OCI-LY1 (cell line): ENCODE measurements at regions not wholly inside any gene's neighbourhood (a gene's known extent, or its start where the extent isn't known, plus 50 kb on each side); places are given as distances from the start of the nearest gene placed in this dataset.

ENCODE experiments used
- H2AFZ ChIP-seq: fragments of 200-600 bp; sonication (generic), shearing (Covaris generic); 2 replicates; pipeline ENCODE4 v1.6.0; 2014; ENCODE audit warnings: antibody characterized with exemption, mild to moderate bottlenecking, low read length
- H3F3A ChIP-seq: fragments of 200-600 bp; sonication (generic), shearing (Covaris generic); 2 replicates; pipeline ENCODE4 v1.6.0; 2014; ENCODE audit warnings: mild to moderate bottlenecking, antibody characterized with exemption, low read length, moderate library complexity; ENCODE audit not compliant: insufficient read depth
- H3K27ac ChIP-seq: fragments of 200-600 bp; sonication (generic); 2 replicates; pipeline ENCODE4 v1.5.1; 2014; ENCODE audit warnings: low read length, mixed run types, mild to moderate bottlenecking, low read depth; ENCODE audit not compliant: poor library complexity, severe bottlenecking
- H3K27me3 ChIP-seq: fragments of 200-600 bp; sonication (generic); 2 replicates; pipeline ENCODE4 v1.6.0; 2014; ENCODE audit warnings: antibody characterized with exemption, mild to moderate bottlenecking, low read length, moderate library complexity; ENCODE audit not compliant: insufficient read depth
- H3K36me3 ChIP-seq: fragments of 200-600 bp; sonication (generic); 2 replicates; pipeline ENCODE4 v1.6.1; 2014; ENCODE audit warnings: mild to moderate bottlenecking, antibody characterized with exemption, low read length, moderate library complexity, mixed read lengths; ENCODE audit not compliant: insufficient read depth
- H3K4me1 ChIP-seq: fragments of 200-600 bp; sonication (generic); 2 replicates; pipeline ENCODE4 v1.5.1; 2014; ENCODE audit warnings: mild to moderate bottlenecking, low read length, moderate library complexity; ENCODE audit not compliant: insufficient read depth, severe bottlenecking
- H3K4me2 ChIP-seq: fragments of 200-600 bp; sonication (generic), shearing (Covaris generic); 2 replicates; pipeline ENCODE4 v1.6.1; 2014; ENCODE audit warnings: low read length
- H3K4me3 ChIP-seq: fragments of 200-600 bp; sonication (generic); 2 replicates; pipeline ENCODE4 v1.5.1; 2014; ENCODE audit warnings: low read length, low read depth, mild to moderate bottlenecking, mixed read lengths; ENCODE audit not compliant: poor library complexity, severe bottlenecking
- H3K79me2 ChIP-seq: fragments of 200-600 bp; shearing (Covaris generic); 2 replicates; pipeline ENCODE4 v1.6.1; 2016; ENCODE audit warnings: mixed run types, low read length, mixed read lengths; ENCODE audit not compliant: insufficient read depth
- H3K9ac ChIP-seq: fragments of 200-600 bp; sonication (generic), shearing (Covaris generic); 2 replicates; pipeline ENCODE4 v1.6.1; 2014; ENCODE audit warnings: mild to moderate bottlenecking, low read length, mixed read lengths
- H3K9me2 ChIP-seq: fragments of 200-600 bp; sonication (generic), shearing (Covaris generic); 2 replicates; pipeline ENCODE4 v1.6.1; 2014; ENCODE audit warnings: low read depth, mild to moderate bottlenecking, low read length, mixed read lengths
- H3K9me3 ChIP-seq: fragments of 200-600 bp; shearing (Covaris generic); 2 replicates; pipeline ENCODE4 v1.6.1; 2014; ENCODE audit warnings: low read length, mixed read lengths
- H4K20me1 ChIP-seq: fragments of 200-600 bp; sonication (generic), shearing (Covaris generic); 2 replicates; pipeline ENCODE4 v1.6.0; 2016; ENCODE audit warnings: mild to moderate bottlenecking, low read length; ENCODE audit not compliant: insufficient read depth
- EZH2 ChIP-seq: fragments of 200-600 bp; sonication (generic), shearing (Covaris generic); IDR thresholded peaks from 2 replicates; pipeline ENCODE4 v1.8.0; 2017; ENCODE audit warnings: borderline replicate concordance, mixed run types, mild to moderate bottlenecking, antibody characterized with exemption, low read length, moderate library complexity, mixed read lengths
- TF ChIP-seq, protein P1 (sequence below): fragments of 200-600 bp; sonication (generic), shearing (Covaris generic); IDR thresholded peaks from 2 replicates; pipeline ENCODE4 v1.5.1; 2017; ENCODE audit warnings: mild to moderate bottlenecking, antibody characterized with exemption, low read length, moderate library complexity, mixed read lengths

DNA sequence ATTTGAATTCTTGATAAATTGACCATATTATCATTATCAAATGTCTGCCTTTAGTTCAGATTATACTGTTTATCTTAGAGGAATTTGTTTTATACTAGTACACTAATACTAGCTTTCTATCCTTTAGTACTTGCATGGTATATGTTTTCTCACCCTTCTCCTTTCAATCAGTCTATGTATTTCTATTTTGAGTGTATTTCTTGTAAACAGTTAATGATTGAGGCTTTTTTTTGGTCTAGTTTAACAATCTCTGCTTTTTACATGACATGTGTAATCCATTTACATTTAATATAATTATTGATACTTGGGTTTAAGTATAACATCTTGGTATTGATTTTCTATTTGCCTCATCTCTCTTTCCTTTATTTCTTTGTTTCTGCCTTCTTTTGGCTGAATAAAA is 224.9 kb downstream of the CENPF start:
- Histone ChIP-seq H3K36me3 (no peaks in the 10 kb centered on the region), H3K4me3 (no peak overlapping the region), H2AFZ (no peak overlapping the region), H3K27me3 (no peaks in the 10 kb centered on the region), H3K27ac (no peak overlapping the region), H3K9me3 (no peaks in the 10 kb centered on the region), H3K79me2 (no peaks in the 10 kb centered on the region), H3K4me1 (no peaks in the 10 kb centered on the region), H3K4me2 (no peak overlapping the region), H3K9ac (no peak overlapping the region), H3F3A (no peaks in the 10 kb centered on the region), H3K9me2 (no peaks in the 10 kb centered on the region), H4K20me1 (no peaks in the 10 kb centered on the region)
- TF ChIP-seq EZH2, result no peak
- TF ChIP-seq, protein P1, sequence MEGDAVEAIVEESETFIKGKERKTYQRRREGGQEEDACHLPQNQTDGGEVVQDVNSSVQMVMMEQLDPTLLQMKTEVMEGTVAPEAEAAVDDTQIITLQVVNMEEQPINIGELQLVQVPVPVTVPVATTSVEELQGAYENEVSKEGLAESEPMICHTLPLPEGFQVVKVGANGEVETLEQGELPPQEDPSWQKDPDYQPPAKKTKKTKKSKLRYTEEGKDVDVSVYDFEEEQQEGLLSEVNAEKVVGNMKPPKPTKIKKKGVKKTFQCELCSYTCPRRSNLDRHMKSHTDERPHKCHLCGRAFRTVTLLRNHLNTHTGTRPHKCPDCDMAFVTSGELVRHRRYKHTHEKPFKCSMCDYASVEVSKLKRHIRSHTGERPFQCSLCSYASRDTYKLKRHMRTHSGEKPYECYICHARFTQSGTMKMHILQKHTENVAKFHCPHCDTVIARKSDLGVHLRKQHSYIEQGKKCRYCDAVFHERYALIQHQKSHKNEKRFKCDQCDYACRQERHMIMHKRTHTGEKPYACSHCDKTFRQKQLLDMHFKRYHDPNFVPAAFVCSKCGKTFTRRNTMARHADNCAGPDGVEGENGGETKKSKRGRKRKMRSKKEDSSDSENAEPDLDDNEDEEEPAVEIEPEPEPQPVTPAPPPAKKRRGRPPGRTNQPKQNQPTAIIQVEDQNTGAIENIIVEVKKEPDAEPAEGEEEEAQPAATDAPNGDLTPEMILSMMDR, result no peak

DNA sequence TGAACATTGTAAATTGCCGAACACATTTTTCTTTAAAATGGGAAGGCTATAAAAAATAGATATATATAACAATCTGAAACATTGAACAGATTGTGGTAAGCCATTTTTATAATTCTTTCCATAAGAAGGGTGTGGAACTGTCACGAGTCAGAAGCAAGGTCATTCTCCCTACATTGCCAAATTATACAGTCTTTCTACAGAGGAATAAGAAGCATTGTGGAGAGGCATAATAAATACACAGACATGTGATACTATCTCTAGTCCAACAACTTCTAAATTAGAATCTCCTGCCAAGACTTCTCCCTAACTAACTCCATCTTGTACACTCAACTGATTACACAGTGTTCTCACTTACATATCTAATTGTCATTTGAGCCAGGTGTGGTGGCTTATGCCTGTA is 227.9 kb downstream of the CENPF start:
- Histone ChIP-seq H3K4me3 (no peak overlapping the region), H3K27ac (no peak overlapping the region), H3K4me2 (no peak overlapping the region), H3F3A (no peaks in the 10 kb centered on the region), H2AFZ (no peak overlapping the region), H3K36me3 (no peaks in the 10 kb centered on the region), H3K79me2 (no peaks in the 10 kb centered on the region), H3K9me2 (no peaks in the 10 kb centered on the region), H3K27me3 (no peaks in the 10 kb centered on the region), H4K20me1 (no peaks in the 10 kb centered on the region), H3K9ac (no peak overlapping the region), H3K4me1 (no peaks in the 10 kb centered on the region), H3K9me3 (no peaks in the 10 kb centered on the region)
- TF ChIP-seq, protein P1, result no peak
- no peak for TF ChIP-seq EZH2

DNA sequence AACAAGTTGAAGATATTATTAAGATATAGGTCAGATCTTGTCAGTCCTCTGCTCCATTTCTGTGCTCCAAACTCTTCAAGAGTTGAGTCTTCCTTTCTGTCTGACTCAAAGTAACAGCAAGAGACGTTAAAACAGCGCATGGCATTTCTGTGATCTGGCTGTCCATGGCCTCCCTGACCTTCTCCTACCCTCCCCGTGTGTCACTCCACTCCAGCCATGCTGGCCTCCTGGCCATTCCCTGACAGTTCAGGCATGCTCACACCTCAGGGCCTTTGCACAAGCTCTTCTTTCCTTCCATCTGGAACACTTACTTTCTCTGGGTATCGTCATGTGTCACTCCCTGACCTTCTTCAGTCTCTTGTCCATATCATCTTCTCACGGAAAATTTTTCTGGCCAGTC is 229.0 kb downstream of the CENPF start:
- no peaks in the 10 kb centered on the region for H3F3A ChIP-seq
- no peaks in the 10 kb centered on the region for H3K27me3 ChIP-seq
- no peaks in the 10 kb centered on the region for H3K9me2 ChIP-seq
- H4K20me1 ChIP-seq, result no peaks in the 10 kb centered on the region
- H3K4me3 ChIP-seq, result no peak overlapping the region
- H3K4me2 ChIP-seq, result no peak overlapping the region
- H3K27ac ChIP-seq, result no peak overlapping the region
- no peak overlapping the region for H3K9ac ChIP-seq
- H3K36me3 ChIP-seq, result no peaks in the 10 kb centered on the region
- H3K9me3 ChIP-seq, result no peaks in the 10 kb centered on the region
- TF ChIP-seq, protein P1, result no peak
- TF ChIP-seq EZH2, result no peak
- H2AFZ ChIP-seq, result no peak overlapping the region
- H3K4me1 ChIP-seq, result no peaks in the 10 kb centered on the region
- H3K79me2 ChIP-seq, result no peaks in the 10 kb centered on the region
